DND-41 (cell line): ENCODE measurements at regions not wholly inside any gene's neighbourhood (a gene's known extent, or its start where the extent isn't known, plus 50 kb on each side); places are given as distances from the start of the nearest gene placed in this dataset.

Experiments used
- EZH2 ChIP-seq: IDR thresholded peaks from 3 replicates; pipeline ENCODE4 v1.6.1; 2012; ENCODE audit warnings: borderline replicate concordance, low read depth, mild to moderate bottlenecking, moderate library complexity, low read length, inconsistent platforms; ENCODE audit not compliant: severe bottlenecking
- TF ChIP-seq, protein P1 (sequence below): IDR thresholded peaks from 2 replicates; pipeline ENCODE4 v1.5.1; 2012; ENCODE audit warnings: borderline replicate concordance, low read length, moderate library complexity, mild to moderate bottlenecking; ENCODE audit not compliant: poor library complexity, severe bottlenecking; ENCODE audit errors: extremely low read depth

DNA sequence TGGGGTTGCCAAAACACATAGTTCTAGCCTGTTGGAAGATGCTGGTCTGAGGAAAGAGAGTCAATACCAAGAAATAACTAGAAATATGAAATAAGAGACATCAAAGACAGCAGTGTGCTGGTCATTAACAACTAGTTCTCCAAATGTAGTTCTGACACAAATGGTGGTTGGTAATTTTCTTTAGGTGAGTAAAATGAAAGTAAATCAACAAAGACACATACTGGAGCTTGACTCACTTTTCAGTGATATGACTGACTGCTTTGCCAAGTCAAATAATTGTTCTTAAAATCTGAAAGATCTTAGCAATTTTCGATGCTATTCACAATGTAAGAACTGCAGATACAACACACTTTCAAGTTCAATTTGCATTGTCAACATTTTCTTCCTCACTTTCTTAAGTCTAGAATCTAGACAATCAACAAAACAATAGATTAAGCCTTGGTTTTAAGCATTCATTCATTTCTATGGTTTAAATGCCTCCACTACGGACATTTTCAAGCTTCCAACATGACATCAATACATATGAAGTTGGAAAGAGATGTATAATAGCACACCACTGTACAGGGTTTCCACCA, 166.8 kb upstream of the MAP3K1 start:
- TF ChIP-seq, protein P1, sequence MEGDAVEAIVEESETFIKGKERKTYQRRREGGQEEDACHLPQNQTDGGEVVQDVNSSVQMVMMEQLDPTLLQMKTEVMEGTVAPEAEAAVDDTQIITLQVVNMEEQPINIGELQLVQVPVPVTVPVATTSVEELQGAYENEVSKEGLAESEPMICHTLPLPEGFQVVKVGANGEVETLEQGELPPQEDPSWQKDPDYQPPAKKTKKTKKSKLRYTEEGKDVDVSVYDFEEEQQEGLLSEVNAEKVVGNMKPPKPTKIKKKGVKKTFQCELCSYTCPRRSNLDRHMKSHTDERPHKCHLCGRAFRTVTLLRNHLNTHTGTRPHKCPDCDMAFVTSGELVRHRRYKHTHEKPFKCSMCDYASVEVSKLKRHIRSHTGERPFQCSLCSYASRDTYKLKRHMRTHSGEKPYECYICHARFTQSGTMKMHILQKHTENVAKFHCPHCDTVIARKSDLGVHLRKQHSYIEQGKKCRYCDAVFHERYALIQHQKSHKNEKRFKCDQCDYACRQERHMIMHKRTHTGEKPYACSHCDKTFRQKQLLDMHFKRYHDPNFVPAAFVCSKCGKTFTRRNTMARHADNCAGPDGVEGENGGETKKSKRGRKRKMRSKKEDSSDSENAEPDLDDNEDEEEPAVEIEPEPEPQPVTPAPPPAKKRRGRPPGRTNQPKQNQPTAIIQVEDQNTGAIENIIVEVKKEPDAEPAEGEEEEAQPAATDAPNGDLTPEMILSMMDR = no peak
- no peak for TF ChIP-seq EZH2
